WTC11 (cell line): ENCODE measurements at regions not wholly inside any gene's neighbourhood (a gene's known extent, or its start where the extent isn't known, plus 50 kb on each side); places are given as distances from the start of the nearest gene placed in this dataset.
A peak's percentile ranks its signal among the peaks of the same experiment; 100 is the strongest.

Source experiments
- ATAC-seq: fragments of 200-7000 bp; cut with Tn5 transposase; 2 replicates; pipeline ENCODE4 v1.10.0; 2021; ENCODE audit warnings: mild to moderate bottlenecking, moderate library complexity
- CTCF ChIA-PET: fragments of 300-600 bp; sonication (Branson Sonifier 250); formaldehyde crosslinking; loops from one replicate; lab custom pipeline; 2021; ENCODE audit warnings: antibody characterized with exemption; lab: Charles Lee
- POLR2A ChIA-PET: fragments of 350-600 bp; sonication (Branson Sonifier 250); formaldehyde crosslinking; loops from one replicate; lab custom pipeline; 2021; ENCODE audit warnings: antibody characterized with exemption; lab: Charles Lee
- DNase-seq: peaks from one replicate; pipeline ENCODE4 v3.0.0; 2021; ENCODE audit warnings: low spot score
- H3K27ac Mint-ChIP-seq: 2 replicates; pipeline ENCODE4 v1.8.0; 2021; ENCODE audit warnings: mixed read lengths
- H3K27me3 Mint-ChIP-seq: 2 replicates; pipeline ENCODE4 v1.8.0; 2021; ENCODE audit warnings: low read depth, mild to moderate bottlenecking, moderate library complexity, mixed read lengths
- H3K36me3 Mint-ChIP-seq: 2 replicates; pipeline ENCODE4 v1.8.0; 2021; ENCODE audit warnings: mixed read lengths
- H3K4me1 Mint-ChIP-seq: 2 replicates; pipeline ENCODE4 v1.8.0; 2022; ENCODE audit warnings: mixed read lengths
- H3K4me3 Mint-ChIP-seq: 2 replicates; pipeline ENCODE4 v1.8.0; 2021; ENCODE audit warnings: mild to moderate bottlenecking, moderate library complexity, mixed read lengths
- H3K9me3 Mint-ChIP-seq: 2 replicates; pipeline ENCODE4 v1.8.0; 2021; ENCODE audit warnings: mixed read lengths
- ATF1 ChIP-seq: sonication (generic); formaldehyde crosslinking; IDR thresholded peaks from 2 replicates; pipeline ENCODE4 v1.8.1; 2023; ENCODE audit warnings: mild to moderate bottlenecking, moderate library complexity, missing genetic modification reagents
- CBFB ChIP-seq: sonication (generic); formaldehyde crosslinking; IDR thresholded peaks from 2 replicates; pipeline ENCODE4 v1.8.1; 2022; ENCODE audit warnings: mild to moderate bottlenecking, low read depth, missing genetic modification reagents
- CREB1 ChIP-seq: sonication (generic); formaldehyde crosslinking; IDR thresholded peaks from 2 replicates; pipeline ENCODE4 v1.8.0; 2023; ENCODE audit warnings: mild to moderate bottlenecking, missing genetic modification reagents
- CREM ChIP-seq: sonication (generic); formaldehyde crosslinking; IDR thresholded peaks from 2 replicates; pipeline ENCODE4 v1.8.1; 2022; ENCODE audit warnings: mild to moderate bottlenecking, missing genetic modification reagents, moderate library complexity
- EMX1 ChIP-seq: fragments of 250-450 bp; sonication (Bioruptor Pico); IDR thresholded peaks from 2 replicates; pipeline ENCODE4 v1.8.0; 2021; ENCODE audit warnings: mild to moderate bottlenecking
- FOXK1 ChIP-seq: sonication (generic); formaldehyde crosslinking; IDR thresholded peaks from 2 replicates; pipeline ENCODE4 v1.8.0; 2022; ENCODE audit warnings: mild to moderate bottlenecking, moderate library complexity, missing genetic modification reagents
- FOXP4 ChIP-seq: sonication (generic); formaldehyde crosslinking; IDR thresholded peaks from 2 replicates; pipeline ENCODE4 v1.8.0; 2022; ENCODE audit warnings: mild to moderate bottlenecking, missing genetic modification reagents
- JAZF1 ChIP-seq: fragments of 250-450 bp; sonication (Bioruptor Pico); IDR thresholded peaks from 2 replicates; pipeline ENCODE4 v1.9.0; 2021; ENCODE audit warnings: moderate library complexity, mild to moderate bottlenecking, inconsistent platforms
- KAT7 ChIP-seq: sonication (generic); formaldehyde crosslinking; IDR thresholded peaks from 2 replicates; pipeline ENCODE4 v1.8.1; 2023; ENCODE audit warnings: missing genetic modification reagents, mild to moderate bottlenecking, borderline replicate concordance
- MXD4 ChIP-seq: fragments of 250-450 bp; sonication (Bioruptor Pico); IDR thresholded peaks from 2 replicates; pipeline ENCODE4 v1.8.0; 2021; ENCODE audit warnings: mild to moderate bottlenecking, moderate library complexity, borderline replicate concordance
- NR3C1 ChIP-seq: sonication (generic); formaldehyde crosslinking; conservative IDR thresholded peaks from 2 replicates; pipeline ENCODE4 v1.8.1; 2023; ENCODE audit warnings: low read depth, mild to moderate bottlenecking, missing genetic modification reagents
- SMAD3 ChIP-seq: sonication (generic); formaldehyde crosslinking; IDR thresholded peaks from 2 replicates; pipeline ENCODE4 v1.8.0; 2022; ENCODE audit warnings: missing genetic modification reagents, mild to moderate bottlenecking, borderline replicate concordance
- STAT6 ChIP-seq: sonication (generic); formaldehyde crosslinking; conservative IDR thresholded peaks from 2 replicates; pipeline ENCODE4 v1.8.1; 2023; ENCODE audit warnings: mild to moderate bottlenecking, low read depth, missing genetic modification reagents, moderate library complexity
- TEAD1 ChIP-seq: sonication (generic); formaldehyde crosslinking; IDR thresholded peaks from 2 replicates; pipeline ENCODE4 v1.8.0; 2022; ENCODE audit warnings: mild to moderate bottlenecking, missing genetic modification reagents
- ZNF121 ChIP-seq: sonication (generic); formaldehyde crosslinking; IDR thresholded peaks from 2 replicates; pipeline ENCODE4 v1.8.0; 2023; ENCODE audit warnings: missing genetic modification reagents
- TF ChIP-seq, protein P1 (sequence below): sonication (generic); formaldehyde crosslinking; IDR thresholded peaks from 2 replicates; pipeline ENCODE4 v1.8.1; 2022; ENCODE audit warnings: low read depth, missing genetic modification reagents, borderline replicate concordance
- TF ChIP-seq, protein P2 (sequence below): sonication (generic); formaldehyde crosslinking; IDR thresholded peaks from 2 replicates; pipeline ENCODE4 v1.8.1; 2023; ENCODE audit warnings: mild to moderate bottlenecking, missing genetic modification reagents
- TF ChIP-seq, protein P3 (sequence below): fragments of 250-450 bp; sonication (Bioruptor Pico); conservative IDR thresholded peaks from 2 replicates; pipeline ENCODE4 v1.9.0; 2021; ENCODE audit warnings: mild to moderate bottlenecking
- TF ChIP-seq, protein P4 (sequence below): sonication (generic); formaldehyde crosslinking; conservative IDR thresholded peaks from 2 replicates; pipeline ENCODE4 v1.8.1; 2022; ENCODE audit warnings: mild to moderate bottlenecking, missing genetic modification reagents

GRCh38 chr7:86328801-86329433 lies 314.8 kb upstream of the GRM3 start:
- Mint-ChIP-seq H3K27ac (peak overlapping the region; percentile 89; the same call in 1 of the 2 replicates), H3K4me3 (no peak overlapping the region), H3K36me3 (peaks cover 4% of the 10 kb centered on the region; the same call in 1 of the 2 replicates), H3K4me1 (peaks cover 19% of the 10 kb centered on the region), H3K27me3 (no peaks in the 10 kb centered on the region), H3K9me3 (peaks cover 5% of the 10 kb centered on the region; the same call in 1 of the 2 replicates)
- DNase-seq (no peak), ATAC-seq (peak; percentile 62)
- ChIA-PET CTCF (interaction anchor here (0.8 kb wide), 1 partner anchor 141 kb away, joined by 3 read pairs; no protein-coding TSS in a partner anchor), POLR2A (no interaction called here)
- no peak for TF ChIP-seq KAT7 (CRISPR knock-in tag)
- no peak for TF ChIP-seq TEAD1 (CRISPR knock-in tag)
- no peak for TF ChIP-seq MXD4 (CRISPR knock-in tag)

- Mint-ChIP-seq H3K36me3 (peaks cover 4% of the 10 kb centered on the region; the same call in 1 of the 2 replicates), H3K4me1 (peaks cover 19% of the 10 kb centered on the region), H3K27ac (no peak overlapping the region), H3K27me3 (no peaks in the 10 kb centered on the region)
- DNase-seq: no peak
- TF ChIP-seq CBFB (CRISPR knock-in tag): no peak
- no peak for TF ChIP-seq EMX1 (CRISPR knock-in tag)
- TF ChIP-seq JAZF1 (CRISPR knock-in tag): no peak
- no peak for TF ChIP-seq NR3C1 (CRISPR knock-in tag)
- no peak for TF ChIP-seq ATF1 (CRISPR knock-in tag)
- TF ChIP-seq KAT7 (CRISPR knock-in tag): no peak
- TF ChIP-seq, all 79 proteins: peak for 0
- ChIA-PET POLR2A (no interaction called here), CTCF (no interaction called here)
- no peak for ATAC-seq
- Mint-ChIP-seq H3K4me3 (no peak overlapping the region), H3K9me3 (peaks cover 5% of the 10 kb centered on the region; the same call in 1 of the 2 replicates)
These were observed 316.9 kb upstream of the GRM3 start for GRCh38 chr7:86326847-86327246.

- H3K9me3 Mint-ChIP-seq: no peaks in the 10 kb centered on the region
- no peak for DNase-seq
- peaks cover 18% of the 10 kb centered on the region for H3K4me1 Mint-ChIP-seq
- no peak overlapping the region for H3K4me3 Mint-ChIP-seq
- no peaks in the 10 kb centered on the region for H3K27me3 Mint-ChIP-seq
- H3K36me3 Mint-ChIP-seq: no peaks in the 10 kb centered on the region; the same call in 1 of the 2 replicates
- ATAC-seq: no peak
- POLR2A ChIA-PET: no interaction called here
- no peak overlapping the region for H3K27ac Mint-ChIP-seq
- CTCF ChIA-PET: no interaction called here
- TF ChIP-seq, protein P1, sequence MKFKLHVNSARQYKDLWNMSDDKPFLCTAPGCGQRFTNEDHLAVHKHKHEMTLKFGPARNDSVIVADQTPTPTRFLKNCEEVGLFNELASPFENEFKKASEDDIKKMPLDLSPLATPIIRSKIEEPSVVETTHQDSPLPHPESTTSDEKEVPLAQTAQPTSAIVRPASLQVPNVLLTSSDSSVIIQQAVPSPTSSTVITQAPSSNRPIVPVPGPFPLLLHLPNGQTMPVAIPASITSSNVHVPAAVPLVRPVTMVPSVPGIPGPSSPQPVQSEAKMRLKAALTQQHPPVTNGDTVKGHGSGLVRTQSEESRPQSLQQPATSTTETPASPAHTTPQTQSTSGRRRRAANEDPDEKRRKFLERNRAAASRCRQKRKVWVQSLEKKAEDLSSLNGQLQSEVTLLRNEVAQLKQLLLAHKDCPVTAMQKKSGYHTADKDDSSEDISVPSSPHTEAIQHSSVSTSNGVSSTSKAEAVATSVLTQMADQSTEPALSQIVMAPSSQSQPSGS (CRISPR knock-in tag): no peak
- no peak for TF ChIP-seq STAT6 (CRISPR knock-in tag)
- TF ChIP-seq CREM (CRISPR knock-in tag): no peak
- TF ChIP-seq, protein P2, sequence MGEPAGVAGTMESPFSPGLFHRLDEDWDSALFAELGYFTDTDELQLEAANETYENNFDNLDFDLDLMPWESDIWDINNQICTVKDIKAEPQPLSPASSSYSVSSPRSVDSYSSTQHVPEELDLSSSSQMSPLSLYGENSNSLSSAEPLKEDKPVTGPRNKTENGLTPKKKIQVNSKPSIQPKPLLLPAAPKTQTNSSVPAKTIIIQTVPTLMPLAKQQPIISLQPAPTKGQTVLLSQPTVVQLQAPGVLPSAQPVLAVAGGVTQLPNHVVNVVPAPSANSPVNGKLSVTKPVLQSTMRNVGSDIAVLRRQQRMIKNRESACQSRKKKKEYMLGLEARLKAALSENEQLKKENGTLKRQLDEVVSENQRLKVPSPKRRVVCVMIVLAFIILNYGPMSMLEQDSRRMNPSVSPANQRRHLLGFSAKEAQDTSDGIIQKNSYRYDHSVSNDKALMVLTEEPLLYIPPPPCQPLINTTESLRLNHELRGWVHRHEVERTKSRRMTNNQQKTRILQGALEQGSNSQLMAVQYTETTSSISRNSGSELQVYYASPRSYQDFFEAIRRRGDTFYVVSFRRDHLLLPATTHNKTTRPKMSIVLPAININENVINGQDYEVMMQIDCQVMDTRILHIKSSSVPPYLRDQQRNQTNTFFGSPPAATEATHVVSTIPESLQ: no peak
- TF ChIP-seq ATF1 (CRISPR knock-in tag): no peak
- TF ChIP-seq FOXK1: no peak
- TF ChIP-seq FOXP4 (CRISPR knock-in tag): no peak
- TF ChIP-seq KAT7 (CRISPR knock-in tag): no peak
- TF ChIP-seq SMAD3: no peak
- TF ChIP-seq CREB1 (CRISPR knock-in tag): no peak
- TF ChIP-seq, protein P3, sequence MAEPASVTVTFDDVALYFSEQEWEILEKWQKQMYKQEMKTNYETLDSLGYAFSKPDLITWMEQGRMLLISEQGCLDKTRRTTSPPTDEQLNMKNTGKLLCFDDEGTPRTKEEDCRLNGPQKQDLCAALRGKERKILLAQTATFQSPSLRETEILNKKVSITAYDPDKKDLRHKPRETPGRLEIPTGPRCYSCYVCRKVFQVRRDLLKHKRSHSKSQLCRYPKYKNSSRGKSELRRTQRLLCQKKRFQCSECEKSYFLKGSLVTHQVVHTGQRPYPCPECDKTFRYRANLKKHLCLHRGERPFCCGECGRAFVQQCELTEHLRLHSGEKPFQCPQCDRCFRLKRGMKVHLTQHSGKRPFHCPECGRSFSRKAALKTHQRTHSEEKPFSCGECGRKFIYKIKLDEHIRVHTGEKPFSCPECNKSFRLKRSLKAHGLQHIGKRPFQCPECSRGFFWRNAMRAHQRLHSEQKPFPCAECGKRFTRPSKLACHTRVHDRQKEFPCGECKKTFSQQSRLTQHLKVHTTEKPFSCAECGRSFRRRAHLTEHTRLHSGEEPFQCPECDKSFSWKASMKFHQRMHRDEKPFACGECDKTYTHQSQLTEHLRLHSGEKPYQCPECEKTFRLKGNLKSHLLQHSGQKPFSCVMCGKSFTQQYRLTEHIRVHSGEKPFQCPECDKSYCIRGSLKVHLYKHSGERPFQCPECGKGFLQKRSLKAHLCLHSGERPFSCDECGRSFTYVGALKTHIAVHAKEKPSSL (CRISPR knock-in tag): no peak
- no peak for TF ChIP-seq ZNF121 (CRISPR knock-in tag)
- TF ChIP-seq, protein P4, sequence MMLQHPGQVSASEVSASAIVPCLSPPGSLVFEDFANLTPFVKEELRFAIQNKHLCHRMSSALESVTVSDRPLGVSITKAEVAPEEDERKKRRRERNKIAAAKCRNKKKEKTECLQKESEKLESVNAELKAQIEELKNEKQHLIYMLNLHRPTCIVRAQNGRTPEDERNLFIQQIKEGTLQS (CRISPR knock-in tag): no peak
These were observed 322.8 kb upstream of the GRM3 start for GRCh38 chr7:86320889-86321288.
